ENCODE measurements at regions not wholly inside any gene's neighbourhood (a gene's known extent, or its start where the extent isn't known, plus 50 kb on each side); places are given as distances from the start of the nearest gene placed in this dataset.

- no peak for TF ChIP-seq EZH2 (IDR thresholded peaks at IDR 0.05; ENCODE audit: borderline replicate concordance, insufficient read depth, low read depth, low read length, poor library complexity, severe bottlenecking)
- TF ChIP-seq CTCF (IDR thresholded peaks at IDR 0.05), result no peak
- Histone ChIP-seq H3K4me1 (ENCODE audit: control insufficient read depth in 2 of 2, insufficient read depth in 2 of 2, low read length in 2 of 2) (no peaks in the 10 kb centered on the region), H3K9me3 (ENCODE audit: control extremely low read depth in 1 of 3, control insufficient read depth in 2 of 3, insufficient read depth in 1 of 3, low read length in 2 of 3) (peaks cover 0 to 6% (median 0%) of the 10 kb centered on the region in 3 donors), H3K4me3 (ENCODE audit: control extremely low read depth in 1 of 5, extremely low read depth in 1 of 5, insufficient read depth in 1 of 5, low read depth in 2 of 5, low read length in 4 of 5) (no peak overlapping the region), H3K4me2 (replicated peaks; ENCODE audit: low read depth, low read length, poor library complexity, severe bottlenecking) (no peak overlapping the region), H3K79me2 (ENCODE audit: control insufficient read depth, insufficient read depth, low read length) (no peaks in the 10 kb centered on the region), H3K9ac (ENCODE audit: low read length) (no peak overlapping the region), H3K36me3 (replicated peaks in 1 of 2; ENCODE audit: control extremely low read depth in 1 of 2, control insufficient read depth in 1 of 2, extremely low read depth in 1 of 2, insufficient read depth in 2 of 2, low read length in 1 of 2) (no peaks in the 10 kb centered on the region), H3K27ac (ENCODE audit: low read length in 2 of 2) (no peak overlapping the region), H3K27me3 (replicated peaks in 1 of 4; ENCODE audit: control extremely low read depth in 1 of 4, control insufficient read depth in 3 of 4, insufficient read depth in 4 of 4, low read length in 3 of 4) (no peaks in the 10 kb centered on the region), H4K20me1 (ENCODE audit: control insufficient read depth, insufficient read depth, low read length, poor library complexity, severe bottlenecking) (no peaks in the 10 kb centered on the region), H2AFZ (ENCODE audit: insufficient read depth, low read depth, low read length, poor library complexity, severe bottlenecking) (no peak overlapping the region)
- ATAC-seq (ENCODE audit: low read depth) (no peak), DNase-seq (no peak)
- intact Hi-C loops (cut with micrococcal nuclease), result no loop called here
- ChIA-PET CTCF (no interaction called here), POLR2A (no interaction called here)
- Mint-ChIP-seq H3K4me3 (no peak overlapping the region), H3K4me1 (no peaks in the 10 kb centered on the region), H3K27me3 (no peaks in the 10 kb centered on the region), H3K27ac (no peak overlapping the region), H3K9me3 (ENCODE audit: insufficient read depth) (no peaks in the 10 kb centered on the region)
- 96% methylated on average over 7 of the region's 9 CpGs for WGBS (ENCODE audit: insufficient coverage)
Measured at GRCh38 chr2:2851316-2851715, 520.2 kb upstream of the MYT1L start.

DNA sequence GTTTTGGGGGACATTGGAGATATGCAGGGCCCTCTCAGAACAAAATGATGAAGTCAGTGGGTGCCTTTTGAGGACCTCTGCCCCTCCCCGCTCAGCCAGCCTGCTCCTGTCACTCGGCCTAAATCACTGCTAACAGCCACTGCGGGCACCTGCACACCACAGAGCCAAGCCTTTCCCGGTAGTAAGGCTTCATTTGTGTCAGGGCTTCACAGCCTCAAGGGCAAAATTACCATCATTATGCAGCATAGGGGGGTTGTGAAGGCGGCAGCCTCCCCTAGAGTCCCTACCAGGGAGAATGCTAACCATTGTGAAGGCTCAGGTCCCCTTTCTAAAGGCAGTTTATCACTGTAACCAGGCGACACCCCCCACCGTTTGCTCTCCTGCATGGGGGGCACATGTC is 519.8 kb upstream of the MYT1L start:
- 96% methylated on average over 7 of the region's 7 CpGs for WGBS (ENCODE audit: insufficient coverage)
- Histone ChIP-seq H4K20me1 (ENCODE audit: control insufficient read depth, insufficient read depth, low read length, poor library complexity, severe bottlenecking) (no peaks in the 10 kb centered on the region), H2AFZ (ENCODE audit: insufficient read depth, low read depth, low read length, poor library complexity, severe bottlenecking) (no peak overlapping the region), H3K36me3 (replicated peaks in 1 of 2; ENCODE audit: control extremely low read depth in 1 of 2, control insufficient read depth in 1 of 2, extremely low read depth in 1 of 2, insufficient read depth in 2 of 2, low read length in 1 of 2) (no peaks in the 10 kb centered on the region), H3K9me3 (ENCODE audit: control extremely low read depth in 1 of 3, control insufficient read depth in 2 of 3, insufficient read depth in 1 of 3, low read length in 2 of 3) (peaks cover 0 to 6% (median 0%) of the 10 kb centered on the region in 3 donors), H3K4me2 (replicated peaks; ENCODE audit: low read depth, low read length, poor library complexity, severe bottlenecking) (no peak overlapping the region), H3K9ac (ENCODE audit: low read length) (no peak overlapping the region), H3K27me3 (replicated peaks in 1 of 4; ENCODE audit: control extremely low read depth in 1 of 4, control insufficient read depth in 3 of 4, insufficient read depth in 4 of 4, low read length in 3 of 4) (no peaks in the 10 kb centered on the region), H3K4me1 (ENCODE audit: control insufficient read depth in 2 of 2, insufficient read depth in 2 of 2, low read length in 2 of 2) (no peaks in the 10 kb centered on the region), H3K4me3 (ENCODE audit: control extremely low read depth in 1 of 5, extremely low read depth in 1 of 5, insufficient read depth in 1 of 5, low read depth in 2 of 5, low read length in 4 of 5) (no peak overlapping the region), H3K79me2 (ENCODE audit: control insufficient read depth, insufficient read depth, low read length) (no peaks in the 10 kb centered on the region), H3K27ac (ENCODE audit: low read length in 2 of 2) (no peak overlapping the region)
- Mint-ChIP-seq H3K27me3 (no peaks in the 10 kb centered on the region), H3K4me1 (no peaks in the 10 kb centered on the region), H3K9me3 (ENCODE audit: insufficient read depth) (no peaks in the 10 kb centered on the region), H3K27ac (no peak overlapping the region), H3K4me3 (no peak overlapping the region)
- ChIA-PET CTCF (no interaction called here), POLR2A (no interaction called here)
- intact Hi-C loops (cut with micrococcal nuclease), result no loop called here
- TF ChIP-seq EZH2 (IDR thresholded peaks at IDR 0.05; ENCODE audit: borderline replicate concordance, insufficient read depth, low read depth, low read length, poor library complexity, severe bottlenecking) (no peak), CTCF (IDR thresholded peaks at IDR 0.05) (no peak)
- ATAC-seq (ENCODE audit: low read depth) (no peak), DNase-seq (no peak)
